ENCODE measurements at regions not wholly inside any gene's neighbourhood (a gene's known extent, or its start where the extent isn't known, plus 50 kb on each side); places are given as distances from the start of the nearest gene placed in this dataset.

- Histone ChIP-seq H3K27me3 (ENCODE audit: control insufficient read depth, insufficient read depth, low read length) (no peaks in the 10 kb centered on the region), H3K9me3 (ENCODE audit: control insufficient read depth in 2 of 3, insufficient read depth in 1 of 3, low read length in 3 of 3) (no peaks in the 10 kb centered on the region), H3K36me3 (ENCODE audit: control insufficient read depth in 2 of 3, insufficient read depth in 3 of 3, low read length in 3 of 3) (no peaks in the 10 kb centered on the region), H3K27ac (ENCODE audit: low read depth in 2 of 2, low read length in 2 of 2) (no peak overlapping the region), H3K9ac (ENCODE audit: low read length in 3 of 3) (no peak overlapping the region), H3K4me1 (ENCODE audit: control insufficient read depth in 2 of 3, insufficient read depth in 2 of 3, low read depth in 1 of 3, low read length in 3 of 3) (no peaks in the 10 kb centered on the region), H3K4me3 (ENCODE audit: low read length in 3 of 3) (no peak overlapping the region)
- FAIRE-seq (peak; percentile 52), DNase-seq (peak in 2 of 5 donors; percentile 15 to 41)
- no peak for TF ChIP-seq CTCF (IDR thresholded peaks at IDR 0.05; ENCODE audit: borderline replicate concordance, extremely low read depth, insufficient read depth)
- intact Hi-C loops (cut with DNase I) = no loop called here
Measured at GRCh38 chr10:22875581-22875980, 52.3 kb upstream of the ARMC3 start.

- Histone ChIP-seq H3K27ac (ENCODE audit: low read depth in 2 of 2, low read length in 2 of 2) (no peak overlapping the region), H3K4me3 (ENCODE audit: low read length in 3 of 3) (no peak overlapping the region), H3K9me3 (ENCODE audit: control insufficient read depth in 2 of 3, insufficient read depth in 1 of 3, low read length in 3 of 3) (no peaks in the 10 kb centered on the region), H3K4me1 (ENCODE audit: control insufficient read depth in 2 of 3, insufficient read depth in 2 of 3, low read depth in 1 of 3, low read length in 3 of 3) (no peaks in the 10 kb centered on the region), H3K27me3 (ENCODE audit: control insufficient read depth, insufficient read depth, low read length) (no peaks in the 10 kb centered on the region), H3K9ac (ENCODE audit: low read length in 3 of 3) (no peak overlapping the region), H3K36me3 (ENCODE audit: control insufficient read depth in 2 of 3, insufficient read depth in 3 of 3, low read length in 3 of 3) (no peaks in the 10 kb centered on the region)
- intact Hi-C loops (cut with DNase I) = no loop called here
- DNase-seq = no peak
- TF ChIP-seq CTCF (IDR thresholded peaks at IDR 0.05; ENCODE audit: borderline replicate concordance, extremely low read depth, insufficient read depth) = no peak
- no peak for FAIRE-seq
Measured at GRCh38 chr10:22874189-22874854, 53.5 kb upstream of the ARMC3 start.

- DNase-seq (no peak), FAIRE-seq (no peak)
- no peak overlapping the region for H3K9ac ChIP-seq (ENCODE audit: low read length in 3 of 3)
- H3K36me3 ChIP-seq (ENCODE audit: control insufficient read depth in 2 of 3, insufficient read depth in 3 of 3, low read length in 3 of 3) = no peaks in the 10 kb centered on the region
- no peaks in the 10 kb centered on the region for H3K9me3 ChIP-seq (ENCODE audit: control insufficient read depth in 2 of 3, insufficient read depth in 1 of 3, low read length in 3 of 3)
- no peak overlapping the region for H3K27ac ChIP-seq (ENCODE audit: low read depth in 2 of 2, low read length in 2 of 2)
- intact Hi-C loops (cut with DNase I) = no loop called here
- H3K4me1 ChIP-seq (ENCODE audit: control insufficient read depth in 2 of 3, insufficient read depth in 2 of 3, low read depth in 1 of 3, low read length in 3 of 3) = no peaks in the 10 kb centered on the region
- no peak overlapping the region for H3K4me3 ChIP-seq (ENCODE audit: low read length in 3 of 3)
- TF ChIP-seq CTCF (IDR thresholded peaks at IDR 0.05; ENCODE audit: borderline replicate concordance, extremely low read depth, insufficient read depth) = no peak
- H3K27me3 ChIP-seq (ENCODE audit: control insufficient read depth, insufficient read depth, low read length) = no peaks in the 10 kb centered on the region
Measured at GRCh38 chr10:22856444-22857074, 71.3 kb upstream of the ARMC3 start.

Data from kidney (tissue), 13 donors.